Activated gamma-delta T cell treated with Interleukin-2 at 50 U/mL for 16 hours (primary cell): ENCODE measurements at regions not wholly inside any gene's neighbourhood (a gene's known extent, or its start where the extent isn't known, plus 50 kb on each side); places are given as distances from the start of the nearest gene placed in this dataset.
"Not testable (repeated sequence)": the region's sequence is repeated elsewhere in the genome, so short reads cannot be mapped to it uniquely, and the experiment has no call there.

Experiments used
- DNase-seq: peaks from one replicate; pipeline ENCODE4 v3.0.0-alpha.2; 2020

GRCh38 chr2:226115102-226115831 lies 684.4 kb downstream of the IRS1 start:
- DNase-seq = no peak

GRCh38 chr2:226114436-226114835 lies 685.2 kb downstream of the IRS1 start:
- no peak for DNase-seq

- DNase-seq = no peak
Measured at GRCh38 chr2:226098861-226099745, 699.6 kb downstream of the NYAP2 start.

GRCh38 chr2:226095058-226095457 lies 695.5 kb downstream of the NYAP2 start:
- no peak for DNase-seq

- no peak for DNase-seq
Measured at GRCh38 chr2:226093364-226093763, 693.9 kb downstream of the NYAP2 start.

DNA sequence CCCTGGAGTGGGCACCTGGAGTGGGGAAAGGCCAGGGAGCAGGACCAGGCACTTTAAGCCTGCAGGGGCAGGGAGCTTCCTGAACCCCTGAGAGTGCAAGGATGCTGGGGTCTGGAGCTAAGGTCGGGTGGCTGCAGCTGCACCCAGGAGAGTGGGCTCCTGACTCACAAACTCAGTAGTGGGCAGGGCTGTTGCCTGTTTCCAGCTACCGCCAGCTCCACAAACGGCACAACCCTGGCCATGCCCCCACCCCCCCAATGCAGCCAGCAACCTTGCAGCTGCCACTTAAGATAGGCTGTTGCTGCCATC lies 688.8 kb downstream of the NYAP2 start:
- DNase-seq = no peak

DNA sequence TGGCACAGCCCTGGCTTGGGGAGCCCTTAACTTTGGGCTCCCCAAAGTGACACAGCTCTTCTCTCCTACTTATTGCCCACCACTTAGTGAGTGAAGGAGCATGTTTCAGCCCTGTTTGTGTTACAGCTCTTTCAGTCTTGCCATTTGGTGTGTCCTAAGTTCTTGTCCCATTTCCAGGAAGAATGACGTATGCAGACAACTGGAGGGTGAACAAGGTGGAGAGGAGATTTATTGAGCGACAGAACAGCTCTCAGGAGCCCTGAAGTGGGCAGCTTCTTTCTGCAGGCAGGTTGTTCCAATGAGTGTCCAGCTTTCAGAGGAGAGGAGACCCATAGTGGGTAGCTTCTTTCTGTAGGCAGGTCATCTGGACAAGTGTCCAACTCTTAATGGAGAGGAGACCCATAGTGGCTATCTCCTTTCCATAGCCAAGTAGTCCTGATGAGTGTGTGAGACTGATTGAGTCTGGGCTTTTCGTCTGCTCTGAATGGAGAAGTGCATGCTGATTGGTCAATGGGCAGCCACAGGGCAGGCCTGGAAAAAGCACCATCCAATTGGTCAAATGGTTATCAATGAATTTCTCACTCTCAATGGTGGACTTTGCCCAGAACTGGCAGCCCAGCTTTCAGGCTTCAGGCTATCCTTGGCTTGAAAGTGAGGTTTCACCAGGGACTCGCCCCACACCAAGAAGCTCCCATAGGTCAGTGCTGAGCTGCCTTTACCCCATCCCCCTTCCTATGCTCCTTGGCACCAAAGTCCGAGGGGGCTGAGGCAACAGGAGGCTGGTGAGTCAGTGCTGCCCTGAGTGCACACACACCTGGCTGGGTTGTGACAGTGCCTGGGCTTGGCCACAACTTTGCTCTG lies 688.2 kb downstream of the NYAP2 start:
- no peak for DNase-seq

DNA sequence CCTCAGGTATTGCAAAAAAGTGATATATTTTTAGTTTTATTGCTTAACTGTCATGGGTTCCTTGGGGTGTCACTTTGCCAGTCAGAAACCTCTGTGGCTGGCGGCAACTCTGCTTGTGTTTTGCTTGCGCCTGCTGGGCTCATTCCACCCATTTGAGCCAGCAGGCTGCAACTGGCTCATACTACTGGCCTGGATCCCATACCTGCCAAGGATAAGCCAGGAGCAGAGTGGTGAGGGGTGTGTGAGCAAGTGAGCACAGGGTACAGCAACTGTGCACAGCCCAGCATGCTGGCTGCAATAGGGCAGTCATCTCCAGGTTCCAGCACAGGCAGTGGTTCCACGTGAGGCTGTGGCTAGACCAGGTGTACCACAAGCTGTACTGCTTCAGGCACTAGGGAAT lies 687.5 kb downstream of the NYAP2 start:
- no peak for DNase-seq

GRCh38 chr2:226086190-226086589 lies 686.7 kb downstream of the NYAP2 start:
- DNase-seq = no peak

DNA sequence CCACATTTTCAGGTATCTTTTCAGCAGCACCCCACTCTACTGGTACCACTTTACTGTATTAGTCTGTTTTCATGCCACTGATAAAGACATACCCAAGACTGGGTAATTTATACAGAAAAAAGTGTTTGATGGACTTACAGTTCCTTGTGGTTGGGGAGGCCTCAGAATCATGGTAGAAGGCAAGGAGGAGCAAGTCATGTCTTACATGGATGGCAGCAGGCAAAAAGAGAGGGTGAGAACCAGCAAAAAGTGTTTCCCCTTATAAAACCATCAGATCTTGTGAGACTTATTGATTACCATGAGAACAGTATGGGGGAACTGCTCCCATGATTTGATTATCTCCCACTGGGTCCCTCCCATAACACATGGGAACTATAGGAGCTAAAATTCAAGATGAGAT lies 685.9 kb downstream of the NYAP2 start:
- DNase-seq = not testable (repeated sequence)

GRCh38 chr2:226080334-226080733 lies 680.8 kb downstream of the NYAP2 start:
- DNase-seq = no peak

- no peak for DNase-seq
Measured at GRCh38 chr2:226079671-226080181, 680.2 kb downstream of the NYAP2 start.

GRCh38 chr2:226079196-226079595 lies 679.7 kb downstream of the NYAP2 start:
- DNase-seq = no peak

- no peak for DNase-seq
Measured at GRCh38 chr2:226078666-226079065, 679.2 kb downstream of the NYAP2 start.

DNA sequence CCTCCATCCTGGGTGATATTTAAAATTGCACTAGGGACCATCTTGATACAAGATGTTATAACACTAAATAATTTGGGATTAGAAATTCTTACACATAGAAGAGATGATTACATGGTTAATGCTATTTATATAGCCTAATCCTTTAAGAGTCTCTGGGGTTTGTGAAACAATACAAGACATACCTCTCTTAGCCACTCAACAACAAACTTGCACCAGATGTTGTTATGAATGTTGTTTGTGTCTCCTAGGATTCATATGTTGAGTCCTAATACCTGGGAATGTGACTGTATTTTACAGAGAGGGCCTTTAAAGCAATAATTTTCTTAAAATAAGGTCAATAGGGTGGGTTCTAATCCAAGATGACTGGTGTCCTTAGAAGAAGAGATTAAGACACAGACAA lies 678.3 kb downstream of the NYAP2 start:
- DNase-seq = no peak

DNA sequence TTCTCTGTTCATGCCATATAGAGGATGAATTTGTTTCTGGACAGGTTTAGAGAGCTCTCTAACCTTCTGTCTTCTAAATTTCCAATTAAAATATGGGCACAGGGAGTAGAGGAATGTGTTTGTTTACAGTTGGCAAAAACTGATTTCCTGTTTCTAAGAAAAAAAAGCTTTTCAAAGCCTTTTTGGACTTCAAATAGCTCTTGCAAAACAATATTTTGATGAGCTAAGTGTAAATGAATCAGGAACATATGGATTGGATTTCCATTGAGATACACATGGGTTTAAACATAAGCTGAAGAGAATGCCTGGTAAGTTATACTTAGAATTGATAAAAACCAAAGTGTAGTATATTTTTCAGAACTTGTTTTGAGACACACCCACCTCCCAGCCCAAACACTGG lies 677.5 kb downstream of the NYAP2 start:
- DNase-seq = no peak

DNA sequence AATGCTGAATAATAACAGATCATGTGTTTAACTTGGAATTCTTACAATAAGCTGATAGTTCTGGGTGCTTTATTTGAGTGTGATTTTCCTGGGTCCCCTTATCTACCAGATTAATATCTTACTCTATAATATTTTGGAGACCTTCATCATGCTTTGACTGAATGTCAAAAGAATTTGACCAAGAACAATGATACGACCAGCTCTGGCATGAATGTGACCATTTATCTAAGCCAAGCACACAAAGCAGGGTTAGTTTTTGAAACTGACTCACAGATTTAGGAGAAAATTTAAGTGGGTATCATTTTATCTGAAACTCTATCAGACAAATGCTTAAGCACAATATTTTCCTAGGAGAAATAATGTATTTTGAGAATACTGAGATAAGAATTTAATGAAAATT lies 677.0 kb downstream of the NYAP2 start:
- DNase-seq = no peak

GRCh38 chr2:226074391-226074790 lies 674.9 kb downstream of the NYAP2 start:
- no peak for DNase-seq

DNA sequence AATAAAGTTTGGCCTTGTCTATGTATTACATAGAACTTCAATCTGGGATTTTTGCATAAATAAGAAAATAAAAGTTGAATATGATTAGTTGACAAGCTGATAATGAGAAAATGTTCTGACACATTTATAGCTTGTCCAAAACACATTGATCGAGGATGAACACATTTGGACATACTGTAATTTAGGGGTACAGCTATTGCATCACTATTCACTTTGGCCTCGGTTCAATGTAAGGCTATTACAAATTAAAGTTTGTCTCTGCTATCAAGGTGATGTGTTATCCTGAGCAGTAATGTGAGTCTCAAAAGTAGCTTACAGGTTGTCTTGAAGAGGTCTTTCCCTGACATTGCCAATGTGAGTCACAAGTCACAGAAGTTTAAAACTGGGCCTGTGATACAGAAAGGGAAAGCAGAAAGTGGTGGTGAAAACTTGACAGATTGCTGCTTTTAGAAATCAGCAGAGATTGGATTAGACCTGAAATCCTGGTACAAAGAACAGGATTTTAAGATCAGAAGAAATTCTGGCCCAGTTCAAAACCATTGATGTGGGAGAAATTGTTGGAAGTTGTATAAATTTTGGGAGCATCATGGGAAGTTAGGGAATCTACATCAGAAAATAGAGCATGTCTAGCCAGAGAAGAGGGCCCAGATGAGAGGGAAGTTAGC lies 674.1 kb downstream of the NYAP2 start:
- no peak for DNase-seq

DNA sequence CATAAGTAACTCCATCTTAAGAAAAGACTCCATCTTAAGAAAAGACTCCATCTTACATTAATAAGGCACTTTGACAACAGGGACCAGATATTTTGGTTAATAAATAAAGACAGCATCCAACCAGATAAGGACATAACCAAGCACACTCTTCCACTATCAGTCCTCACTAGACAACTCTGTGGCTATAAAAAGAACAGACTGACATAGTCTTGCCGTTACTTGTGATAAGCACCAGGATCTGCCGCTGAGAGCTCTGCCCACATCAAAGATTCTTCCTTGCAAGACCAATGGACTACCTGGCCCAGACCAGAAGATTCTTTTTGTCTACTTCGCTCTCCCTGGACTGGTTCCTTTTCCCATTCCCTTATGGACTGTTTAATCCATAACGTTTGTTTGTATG lies 667.4 kb downstream of the NYAP2 start:
- DNase-seq = no peak

DNA sequence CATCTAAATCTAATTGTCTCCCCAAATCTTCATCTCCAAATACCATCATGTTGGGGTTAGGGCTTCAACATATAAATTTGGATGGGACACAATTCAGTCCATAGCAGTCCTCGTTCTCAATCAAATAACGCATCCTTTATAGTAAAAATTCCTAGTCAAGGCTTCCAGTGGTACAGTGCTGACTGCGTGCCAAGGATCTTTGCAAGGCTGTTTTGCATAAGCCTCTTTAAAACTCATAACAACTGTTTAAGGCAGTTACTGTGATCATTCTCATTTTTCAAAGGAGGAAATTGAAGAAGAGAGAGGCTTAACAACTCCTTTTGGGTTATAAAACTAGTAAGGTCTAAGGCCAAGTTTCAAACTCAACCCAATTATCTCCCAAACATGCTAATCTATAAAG lies 666.9 kb downstream of the NYAP2 start:
- no peak for DNase-seq

- no peak for DNase-seq
Measured at GRCh38 chr2:226064932-226065570, 665.5 kb downstream of the NYAP2 start.
